ENCODE measurements at regions not wholly inside any gene's neighbourhood (a gene's known extent, or its start where the extent isn't known, plus 50 kb on each side); places are given as distances from the start of the nearest gene placed in this dataset.

DNA sequence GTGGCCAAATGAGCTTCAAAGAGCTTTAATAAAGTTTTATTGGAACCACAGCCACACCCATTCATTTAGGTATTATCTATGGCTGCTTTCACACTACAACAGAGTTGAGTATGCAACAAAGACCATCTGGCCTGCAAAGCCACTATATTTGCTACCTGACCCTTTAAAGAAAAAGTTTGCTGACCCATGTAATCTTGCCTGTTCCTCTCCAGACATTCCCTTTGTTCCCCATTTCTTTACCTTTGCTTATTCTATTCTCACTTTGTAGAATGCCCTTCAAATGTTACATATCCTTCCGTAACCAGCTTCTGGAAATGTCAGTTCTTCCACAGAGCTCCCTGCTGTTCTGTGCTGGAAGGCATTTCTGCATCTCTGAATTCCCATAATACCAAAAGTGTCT lies 320.2 kb downstream of the TLE1 start:
- no TSS peak for BruUV-seq (replicated peaks)
- Histone ChIP-seq H3K4me3 (replicated peaks in 1 of 3; ENCODE audit: insufficient read depth in 1 of 3, low read depth in 2 of 3, low read length in 3 of 3) (no peak overlapping the region), H3K27me3 (ENCODE audit: control insufficient read depth in 1 of 2, insufficient read depth in 2 of 2, low read length in 2 of 2) (peaks cover 0 to 8% of the 10 kb centered on the region in 2 experiments; a peak in 2 of 5 replicates), H3K79me2 (ENCODE audit: insufficient read depth, low read length) (no peaks in the 10 kb centered on the region), H3K4me1 (ENCODE audit: insufficient read depth, low read length) (no peaks in the 10 kb centered on the region), H3K27ac (ENCODE audit: extremely low read length, insufficient read depth, low read length) (no peak overlapping the region), H3K4me2 (ENCODE audit: low read depth, low read length) (no peak overlapping the region), H4K20me1 (ENCODE audit: insufficient read depth, low read length) (no peaks in the 10 kb centered on the region), H3K9ac (ENCODE audit: insufficient read depth, low read depth, low read length) (no peak overlapping the region), H3K9me3 (ENCODE audit: low read length) (no peaks in the 10 kb centered on the region; the same call in 1 of the 2 replicates), H3K36me3 (replicated peaks in 1 of 2; ENCODE audit: control insufficient read depth in 1 of 2, insufficient read depth in 2 of 2, low read length in 2 of 2) (no peaks in the 10 kb centered on the region), H2AFZ (ENCODE audit: low read length) (no peak overlapping the region)
- intact Hi-C loops (cut with micrococcal nuclease; ENCODE audit: unreplicated experiment), result no loop called here
- ATAC-seq (no peak), FAIRE-seq (no peak), DNase-seq (ENCODE audit: low spot score) (no peak)
- in situ Hi-C loops (cut with HindIII; ENCODE audit: extremely low pct_ligation_motif_present, low pct_unique_long_range_greater_than_20kb), result no loop called here
- TF ChIP-seq ZNF232 (CRISPR knock-in tag; IDR thresholded peaks at IDR 0.05; ENCODE audit: borderline replicate concordance), result no peak
- TF ChIP-seq, protein P1, sequence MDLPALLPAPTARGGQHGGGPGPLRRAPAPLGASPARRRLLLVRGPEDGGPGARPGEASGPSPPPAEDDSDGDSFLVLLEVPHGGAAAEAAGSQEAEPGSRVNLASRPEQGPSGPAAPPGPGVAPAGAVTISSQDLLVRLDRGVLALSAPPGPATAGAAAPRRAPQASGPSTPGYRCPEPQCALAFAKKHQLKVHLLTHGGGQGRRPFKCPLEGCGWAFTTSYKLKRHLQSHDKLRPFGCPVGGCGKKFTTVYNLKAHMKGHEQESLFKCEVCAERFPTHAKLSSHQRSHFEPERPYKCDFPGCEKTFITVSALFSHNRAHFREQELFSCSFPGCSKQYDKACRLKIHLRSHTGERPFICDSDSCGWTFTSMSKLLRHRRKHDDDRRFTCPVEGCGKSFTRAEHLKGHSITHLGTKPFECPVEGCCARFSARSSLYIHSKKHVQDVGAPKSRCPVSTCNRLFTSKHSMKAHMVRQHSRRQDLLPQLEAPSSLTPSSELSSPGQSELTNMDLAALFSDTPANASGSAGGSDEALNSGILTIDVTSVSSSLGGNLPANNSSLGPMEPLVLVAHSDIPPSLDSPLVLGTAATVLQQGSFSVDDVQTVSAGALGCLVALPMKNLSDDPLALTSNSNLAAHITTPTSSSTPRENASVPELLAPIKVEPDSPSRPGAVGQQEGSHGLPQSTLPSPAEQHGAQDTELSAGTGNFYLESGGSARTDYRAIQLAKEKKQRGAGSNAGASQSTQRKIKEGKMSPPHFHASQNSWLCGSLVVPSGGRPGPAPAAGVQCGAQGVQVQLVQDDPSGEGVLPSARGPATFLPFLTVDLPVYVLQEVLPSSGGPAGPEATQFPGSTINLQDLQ (CRISPR knock-in tag; IDR thresholded peaks at IDR 0.05), result no peak
- 0% methylated on average over 1 of the region's 1 CpG for WGBS (ENCODE audit: low lambda C conversion rate)
- ChIA-PET CTCF (ENCODE audit: low intra/inter-chr PET ratio, low total read pairs) (no interaction called here), POLR2A (no interaction called here)

DNA sequence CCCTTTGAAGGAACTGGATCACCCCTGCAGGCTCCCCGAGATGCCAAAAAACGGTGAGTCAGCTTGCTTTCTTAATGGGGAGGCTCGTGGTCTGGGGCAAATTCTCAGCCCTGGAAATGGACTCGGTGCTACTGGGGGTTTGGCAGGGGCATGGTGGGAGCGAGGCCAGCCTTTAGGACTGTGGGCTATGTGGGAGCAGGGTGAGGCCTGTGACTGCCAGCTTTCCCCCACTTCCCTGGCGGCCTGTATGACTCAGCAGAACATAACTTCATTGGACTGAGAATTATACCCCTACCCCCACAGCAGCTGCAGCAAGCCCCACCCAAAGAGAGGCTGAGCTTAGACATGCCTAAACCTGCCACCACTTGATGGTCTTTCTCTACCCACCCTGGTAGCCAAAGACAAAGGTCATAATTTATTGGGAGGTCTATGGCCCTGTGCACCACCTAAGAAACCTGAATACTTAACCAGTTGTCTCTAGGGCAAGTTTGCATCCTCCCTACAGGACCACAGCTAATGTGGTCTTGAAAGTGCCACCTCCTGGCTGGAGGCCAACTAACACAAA lies 325.3 kb downstream of the TLE1 start:
- H3K9ac ChIP-seq (ENCODE audit: insufficient read depth, low read depth, low read length), result no peak overlapping the region
- ATAC-seq (no peak), DNase-seq (ENCODE audit: low spot score) (no peak), FAIRE-seq (no peak)
- H3K36me3 ChIP-seq (replicated peaks in 1 of 2; ENCODE audit: control insufficient read depth in 1 of 2, insufficient read depth in 2 of 2, low read length in 2 of 2), result no peaks in the 10 kb centered on the region
- no peaks in the 10 kb centered on the region for H3K79me2 ChIP-seq (ENCODE audit: insufficient read depth, low read length)
- POLR2A ChIA-PET, result no interaction called here
- H3K4me3 ChIP-seq (replicated peaks in 1 of 3; ENCODE audit: insufficient read depth in 1 of 3, low read depth in 2 of 3, low read length in 3 of 3), result no peak overlapping the region
- in situ Hi-C loops (cut with HindIII; ENCODE audit: extremely low pct_ligation_motif_present, low pct_unique_long_range_greater_than_20kb) (no loop called here), intact Hi-C loops (cut with micrococcal nuclease; ENCODE audit: unreplicated experiment) (no loop called here)
- H3K4me2 ChIP-seq (ENCODE audit: low read depth, low read length), result no peak overlapping the region
- no peak overlapping the region for H3K27ac ChIP-seq (ENCODE audit: extremely low read length, insufficient read depth, low read length)
- TF ChIP-seq NFE2L2 (IDR thresholded peaks at IDR 0.05; ENCODE audit: low read length) (0 out of 2 replicates have a peak, but pooled peaks have one; percentile 15), ZFP36L1 (CRISPR knock-in tag; IDR thresholded peaks at IDR 0.05) (no peak)
- no peaks in the 10 kb centered on the region for H4K20me1 ChIP-seq (ENCODE audit: insufficient read depth, low read length)
- H3K9me3 ChIP-seq (ENCODE audit: low read length), result no peaks in the 10 kb centered on the region; the same call in 1 of the 2 replicates
- no peaks in the 10 kb centered on the region for H3K27me3 ChIP-seq (ENCODE audit: control insufficient read depth in 1 of 2, insufficient read depth in 2 of 2, low read length in 2 of 2)
- H2AFZ ChIP-seq (ENCODE audit: low read length), result no peak overlapping the region
- CTCF ChIA-PET (ENCODE audit: low intra/inter-chr PET ratio, low total read pairs), result no interaction called here
- WGBS (ENCODE audit: low lambda C conversion rate), result 17% methylated on average over 4 of the region's 6 CpGs
- no TSS peak for BruUV-seq (replicated peaks)
- H3K4me1 ChIP-seq (ENCODE audit: insufficient read depth, low read length), result no peaks in the 10 kb centered on the region
